OCI-LY3 (cell line): ENCODE measurements at regions not wholly inside any gene's neighbourhood (a gene's known extent, or its start where the extent isn't known, plus 50 kb on each side); places are given as distances from the start of the nearest gene placed in this dataset.

Experiments
- H2AFZ ChIP-seq: fragments of 200-600, 300-600 bp; shearing (Covaris generic); 2 replicates; pipeline ENCODE4 v1.6.0; 2014; ENCODE audit warnings: antibody characterized with exemption, low read depth, low read length
- H3K27ac ChIP-seq: fragments of 200-600, 300-600 bp; sonication (generic); 2 replicates; pipeline ENCODE4 v1.5.1; 2014; ENCODE audit warnings: mild to moderate bottlenecking, low read length, moderate library complexity, mixed read lengths
- H3K27me3 ChIP-seq: fragments of 200-600, 300-600 bp; sonication (generic); 2 replicates; pipeline ENCODE4 v1.6.1; 2014; ENCODE audit warnings: low read depth, low read length, mixed read lengths
- H3K36me3 ChIP-seq: fragments of 200-600, 300-600 bp; sonication (generic); replicated peaks from 2 replicates; pipeline ENCODE3; 2014; ENCODE audit warnings: low read depth, low read length, mixed read lengths
- H3K4me1 ChIP-seq: fragments of 300-600, 200-600 bp; sonication (generic); 2 replicates; pipeline ENCODE4 v1.6.1; 2014; ENCODE audit warnings: low read length, mixed read lengths
- H3K4me2 ChIP-seq: fragments of 200-600, 300-600 bp; sonication (generic); 2 replicates; pipeline ENCODE4 v1.6.1; 2014; ENCODE audit warnings: low read length, mixed read lengths
- H3K4me3 ChIP-seq: fragments of 300-600, 200-600 bp; sonication (generic); 2 replicates; pipeline ENCODE4 v1.5.1; 2014; ENCODE audit warnings: antibody characterized with exemption, mild to moderate bottlenecking, low read length, moderate library complexity
- H3K79me2 ChIP-seq: fragments of 300-600, 200-600 bp; shearing (Covaris generic); 2 replicates; pipeline ENCODE4 v1.6.1; 2014; ENCODE audit warnings: mild to moderate bottlenecking, low read length, mixed read lengths
- H3K9ac ChIP-seq: fragments of 300-600, 200-600 bp; shearing (Covaris generic); 2 replicates; pipeline ENCODE4 v1.6.0; 2014; ENCODE audit warnings: mild to moderate bottlenecking, low read length, moderate library complexity
- H3K9me3 ChIP-seq: fragments of 200-600, 300-600 bp; shearing (Covaris generic); 2 replicates; pipeline ENCODE4 v1.6.1; 2014; ENCODE audit warnings: low read length, mixed read lengths; ENCODE audit not compliant: insufficient read depth
- H4K20me1 ChIP-seq: fragments of 200-600, 300-600 bp; sonication (generic); 2 replicates; pipeline ENCODE4 v1.6.1; 2016; ENCODE audit warnings: low read length, mixed read lengths; ENCODE audit not compliant: insufficient read depth
- EZH2phosphoT487 ChIP-seq: fragments of 200-600 bp; shearing (Covaris generic); IDR thresholded peaks from 2 replicates; pipeline ENCODE4 v1.6.1; 2018; ENCODE audit warnings: antibody characterized with exemption, mixed run types, low read depth
- TF ChIP-seq, protein P1 (sequence below): fragments of 200-600, 300-600 bp; sonication (generic); IDR thresholded peaks from 2 replicates; pipeline ENCODE4 v1.5.1; 2014; ENCODE audit warnings: antibody characterized with exemption, low read length, low read depth

DNA sequence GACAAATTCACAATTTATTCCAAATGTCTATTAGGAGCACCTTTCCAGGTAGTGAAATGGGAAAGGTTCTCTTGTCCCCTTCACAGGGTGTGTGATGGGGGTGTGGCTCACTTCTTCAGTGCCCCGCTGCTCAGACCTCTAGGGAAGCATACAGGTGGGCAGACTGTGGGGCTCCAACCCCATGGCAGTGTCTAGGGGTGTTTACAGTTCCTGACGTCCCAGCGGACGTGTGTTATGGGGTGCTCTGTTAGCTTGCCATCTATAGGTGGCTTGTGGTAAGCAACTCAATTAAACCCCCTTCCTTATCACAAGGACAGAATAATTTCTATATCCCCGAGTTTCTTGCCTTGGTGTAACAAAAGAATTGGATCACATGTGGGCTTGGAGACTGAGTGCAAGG lies 67.4 kb upstream of the SPINK5 start:
- Histone ChIP-seq H3K27me3 (no peaks in the 10 kb centered on the region), H2AFZ (no peak overlapping the region), H4K20me1 (no peaks in the 10 kb centered on the region), H3K27ac (no peak overlapping the region), H3K4me3 (no peak overlapping the region), H3K79me2 (no peaks in the 10 kb centered on the region), H3K4me2 (no peak overlapping the region), H3K36me3 (peaks cover 21% of the 10 kb centered on the region), H3K4me1 (peaks cover 8% of the 10 kb centered on the region; the same call in 1 of the 2 replicates), H3K9me3 (peaks cover 18% of the 10 kb centered on the region; the same call in 1 of the 2 replicates), H3K9ac (no peak overlapping the region)
- no peak for TF ChIP-seq EZH2phosphoT487
- TF ChIP-seq, protein P1, sequence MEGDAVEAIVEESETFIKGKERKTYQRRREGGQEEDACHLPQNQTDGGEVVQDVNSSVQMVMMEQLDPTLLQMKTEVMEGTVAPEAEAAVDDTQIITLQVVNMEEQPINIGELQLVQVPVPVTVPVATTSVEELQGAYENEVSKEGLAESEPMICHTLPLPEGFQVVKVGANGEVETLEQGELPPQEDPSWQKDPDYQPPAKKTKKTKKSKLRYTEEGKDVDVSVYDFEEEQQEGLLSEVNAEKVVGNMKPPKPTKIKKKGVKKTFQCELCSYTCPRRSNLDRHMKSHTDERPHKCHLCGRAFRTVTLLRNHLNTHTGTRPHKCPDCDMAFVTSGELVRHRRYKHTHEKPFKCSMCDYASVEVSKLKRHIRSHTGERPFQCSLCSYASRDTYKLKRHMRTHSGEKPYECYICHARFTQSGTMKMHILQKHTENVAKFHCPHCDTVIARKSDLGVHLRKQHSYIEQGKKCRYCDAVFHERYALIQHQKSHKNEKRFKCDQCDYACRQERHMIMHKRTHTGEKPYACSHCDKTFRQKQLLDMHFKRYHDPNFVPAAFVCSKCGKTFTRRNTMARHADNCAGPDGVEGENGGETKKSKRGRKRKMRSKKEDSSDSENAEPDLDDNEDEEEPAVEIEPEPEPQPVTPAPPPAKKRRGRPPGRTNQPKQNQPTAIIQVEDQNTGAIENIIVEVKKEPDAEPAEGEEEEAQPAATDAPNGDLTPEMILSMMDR = no peak

DNA sequence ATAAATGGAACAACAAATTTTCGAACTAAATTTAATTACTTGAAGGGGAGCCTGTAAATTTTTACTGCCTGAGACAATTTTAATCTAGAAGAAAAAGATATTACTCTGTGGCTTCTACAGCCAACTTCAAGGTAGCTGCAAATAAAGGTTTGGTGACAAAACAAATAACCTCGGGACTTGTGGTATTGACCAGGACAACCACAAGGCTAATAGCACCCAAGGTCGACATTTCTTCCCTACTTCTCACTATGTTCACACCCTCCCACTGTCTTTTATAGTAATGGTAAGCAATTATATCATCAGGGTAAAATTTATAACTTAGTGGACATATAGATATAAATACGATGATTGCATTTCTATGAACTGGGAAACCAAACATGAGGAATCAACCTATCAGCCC lies 67.9 kb upstream of the SPINK5 start:
- Histone ChIP-seq H4K20me1 (no peaks in the 10 kb centered on the region), H3K4me2 (no peak overlapping the region), H3K36me3 (peaks cover 20% of the 10 kb centered on the region), H3K79me2 (no peaks in the 10 kb centered on the region), H3K27ac (no peak overlapping the region), H2AFZ (peak overlapping the region; percentile 12; the same call in 1 of the 2 replicates), H3K4me1 (peaks cover 8% of the 10 kb centered on the region; the same call in 1 of the 2 replicates), H3K4me3 (no peak overlapping the region), H3K9ac (no peak overlapping the region), H3K9me3 (peaks cover 15% of the 10 kb centered on the region; the same call in 1 of the 2 replicates), H3K27me3 (no peaks in the 10 kb centered on the region)
- TF ChIP-seq, protein P1 = no peak
- TF ChIP-seq EZH2phosphoT487 = no peak

DNA sequence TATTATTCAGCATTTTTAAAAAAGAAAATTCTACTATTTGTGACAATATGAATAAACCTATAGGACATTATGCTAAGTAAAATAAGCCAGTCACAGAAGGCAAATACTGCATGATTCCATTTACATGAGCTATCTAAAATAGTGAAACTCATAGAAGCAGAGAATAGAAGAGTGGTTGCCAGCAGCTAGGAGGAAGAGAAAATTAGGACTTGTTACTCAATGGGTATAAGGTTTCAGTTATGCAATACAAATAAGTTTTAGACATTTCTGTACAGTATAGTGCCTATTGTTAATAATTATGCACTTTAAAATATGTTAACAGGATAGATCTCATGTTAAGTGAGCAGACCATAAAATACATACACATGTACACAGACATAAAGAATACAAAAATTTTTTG lies 73.8 kb upstream of the SPINK5 start:
- Histone ChIP-seq H3K4me1 (peaks cover 53% of the 10 kb centered on the region), H3K9me3 (no peaks in the 10 kb centered on the region), H3K9ac (no peak overlapping the region), H3K27me3 (no peaks in the 10 kb centered on the region), H4K20me1 (no peaks in the 10 kb centered on the region), H2AFZ (no peak overlapping the region), H3K36me3 (peaks cover 7% of the 10 kb centered on the region), H3K4me3 (no peak overlapping the region), H3K4me2 (peak overlapping the region; percentile 27), H3K79me2 (no peaks in the 10 kb centered on the region), H3K27ac (peak overlapping the region; percentile 94; the same call in 1 of the 2 replicates)
- TF ChIP-seq EZH2phosphoT487 = no peak
- TF ChIP-seq, protein P1 = no peak

DNA sequence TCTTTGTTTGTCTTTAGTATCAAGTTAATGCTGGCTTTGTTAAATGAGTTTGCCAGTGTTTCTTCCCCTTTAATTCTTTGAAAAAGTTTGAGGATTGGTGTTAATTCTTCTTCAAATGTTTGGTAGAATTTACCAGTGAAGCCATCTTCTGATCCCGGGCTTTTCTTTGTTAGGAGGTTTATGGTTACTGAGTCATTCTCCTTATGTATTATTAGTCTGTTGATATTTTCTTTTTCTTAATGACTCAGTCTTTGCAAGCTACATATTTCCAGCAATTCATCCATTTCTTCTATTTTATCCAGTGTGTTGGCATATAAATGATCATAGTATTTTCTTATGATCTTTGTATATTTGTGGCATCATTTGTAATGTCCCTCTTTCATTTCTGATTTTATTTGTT lies 74.5 kb upstream of the SPINK5 start:
- Histone ChIP-seq H4K20me1 (no peaks in the 10 kb centered on the region), H3K9ac (peak overlapping the region; percentile 1; the same call in 1 of the 2 replicates), H3K4me1 (peaks cover 61% of the 10 kb centered on the region), H3K9me3 (no peaks in the 10 kb centered on the region), H2AFZ (no peak overlapping the region), H3K27me3 (no peaks in the 10 kb centered on the region), H3K4me3 (no peak overlapping the region), H3K36me3 (peaks cover 7% of the 10 kb centered on the region), H3K79me2 (no peaks in the 10 kb centered on the region), H3K4me2 (peak overlapping the region; percentile 6; the same call in 1 of the 2 replicates), H3K27ac (peak overlapping the region; percentile 94)
- TF ChIP-seq, protein P1 = no peak
- TF ChIP-seq EZH2phosphoT487 = no peak
